RWPE2 (cell line): ENCODE measurements at regions not wholly inside any gene's neighbourhood (a gene's known extent, or its start where the extent isn't known, plus 50 kb on each side); places are given as distances from the start of the nearest gene placed in this dataset.

ENCODE experiments used
- ATAC-seq: fragments of 200-7000 bp; cut with Tn5 transposase; 3 replicates; pipeline ENCODE4 v1.9.1; 2021; ENCODE audit warnings: low read depth
- DNase-seq: peaks from one replicate; pipeline ENCODE4 v3.0.0-alpha.2; 2020; ENCODE audit warnings: low spot score
- H3K27ac ChIP-seq: fragments of 450-650 bp; 2 replicates; pipeline ENCODE4 v1.5.1; 2017; ENCODE audit warnings: mild to moderate bottlenecking; ENCODE audit not compliant: poor library complexity, severe bottlenecking
- H3K27me3 ChIP-seq: fragments of 250-450 bp; sonication (Bioruptor Pico); 2 replicates; pipeline ENCODE4 v1.5.1; 2021; ENCODE audit warnings: mild to moderate bottlenecking, moderate library complexity; ENCODE audit not compliant: insufficient read depth, poor library complexity, severe bottlenecking
- H3K36me3 ChIP-seq: fragments of 250-450 bp; sonication (Bioruptor Pico); 2 replicates; pipeline ENCODE4 v1.5.1; 2020; ENCODE audit warnings: low read depth, mild to moderate bottlenecking, moderate library complexity
- H3K4me1 ChIP-seq: fragments of 250-450 bp; sonication (Bioruptor Pico); 2 replicates; pipeline ENCODE4 v1.5.1; 2021; ENCODE audit warnings: mild to moderate bottlenecking, moderate library complexity; ENCODE audit not compliant: insufficient read depth, poor library complexity, severe bottlenecking
- H3K4me3 ChIP-seq: fragments of 250-450 bp; sonication (Bioruptor Pico); 2 replicates; pipeline ENCODE4 v1.5.1; 2021; ENCODE audit warnings: mild to moderate bottlenecking, moderate library complexity; ENCODE audit not compliant: severe bottlenecking
- H3K9me3 ChIP-seq: fragments of 250-450 bp; sonication (Bioruptor Pico); 2 replicates; pipeline ENCODE4 v1.5.1; 2021; ENCODE audit warnings: mild to moderate bottlenecking, moderate library complexity; ENCODE audit not compliant: severe bottlenecking
- TF ChIP-seq, protein P1 (sequence below): fragments of 450-650 bp; IDR thresholded peaks from one replicate; pipeline ENCODE4 v1.5.1; 2017; ENCODE audit warnings: mild to moderate bottlenecking, moderate library complexity; ENCODE audit not compliant: poor library complexity, severe bottlenecking

DNA sequence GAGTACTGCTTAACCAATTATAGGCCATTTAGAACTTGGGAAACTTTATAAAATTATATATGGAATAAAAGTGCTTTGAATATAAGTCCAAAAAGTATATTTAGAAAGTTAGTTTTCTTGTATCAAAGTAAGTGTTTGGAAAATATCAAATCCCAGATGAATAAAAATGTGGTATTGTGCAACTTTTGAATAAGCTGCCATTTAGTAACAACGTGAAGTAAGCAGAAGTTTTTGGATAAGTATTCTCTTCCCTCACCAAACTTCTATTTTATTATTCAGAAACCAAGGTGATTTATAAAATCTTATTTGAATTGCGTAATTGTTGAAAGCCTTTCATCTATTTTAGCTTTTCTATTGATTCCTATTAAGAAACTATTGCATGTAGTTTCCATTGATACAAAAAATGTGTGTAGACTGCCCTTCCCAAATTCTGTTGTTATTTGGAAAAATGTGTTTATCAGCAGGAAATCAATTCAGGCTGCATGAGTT lies 806.2 kb downstream of the NSUN3 start:
- Histone ChIP-seq H3K27ac (no peak overlapping the region), H3K4me1 (no peaks in the 10 kb centered on the region), H3K36me3 (no peaks in the 10 kb centered on the region), H3K4me3 (no peak overlapping the region), H3K27me3 (no peaks in the 10 kb centered on the region), H3K9me3 (no peaks in the 10 kb centered on the region)
- TF ChIP-seq, protein P1, sequence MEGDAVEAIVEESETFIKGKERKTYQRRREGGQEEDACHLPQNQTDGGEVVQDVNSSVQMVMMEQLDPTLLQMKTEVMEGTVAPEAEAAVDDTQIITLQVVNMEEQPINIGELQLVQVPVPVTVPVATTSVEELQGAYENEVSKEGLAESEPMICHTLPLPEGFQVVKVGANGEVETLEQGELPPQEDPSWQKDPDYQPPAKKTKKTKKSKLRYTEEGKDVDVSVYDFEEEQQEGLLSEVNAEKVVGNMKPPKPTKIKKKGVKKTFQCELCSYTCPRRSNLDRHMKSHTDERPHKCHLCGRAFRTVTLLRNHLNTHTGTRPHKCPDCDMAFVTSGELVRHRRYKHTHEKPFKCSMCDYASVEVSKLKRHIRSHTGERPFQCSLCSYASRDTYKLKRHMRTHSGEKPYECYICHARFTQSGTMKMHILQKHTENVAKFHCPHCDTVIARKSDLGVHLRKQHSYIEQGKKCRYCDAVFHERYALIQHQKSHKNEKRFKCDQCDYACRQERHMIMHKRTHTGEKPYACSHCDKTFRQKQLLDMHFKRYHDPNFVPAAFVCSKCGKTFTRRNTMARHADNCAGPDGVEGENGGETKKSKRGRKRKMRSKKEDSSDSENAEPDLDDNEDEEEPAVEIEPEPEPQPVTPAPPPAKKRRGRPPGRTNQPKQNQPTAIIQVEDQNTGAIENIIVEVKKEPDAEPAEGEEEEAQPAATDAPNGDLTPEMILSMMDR, result no peak
- DNase-seq (no peak), ATAC-seq (no peak)

DNA sequence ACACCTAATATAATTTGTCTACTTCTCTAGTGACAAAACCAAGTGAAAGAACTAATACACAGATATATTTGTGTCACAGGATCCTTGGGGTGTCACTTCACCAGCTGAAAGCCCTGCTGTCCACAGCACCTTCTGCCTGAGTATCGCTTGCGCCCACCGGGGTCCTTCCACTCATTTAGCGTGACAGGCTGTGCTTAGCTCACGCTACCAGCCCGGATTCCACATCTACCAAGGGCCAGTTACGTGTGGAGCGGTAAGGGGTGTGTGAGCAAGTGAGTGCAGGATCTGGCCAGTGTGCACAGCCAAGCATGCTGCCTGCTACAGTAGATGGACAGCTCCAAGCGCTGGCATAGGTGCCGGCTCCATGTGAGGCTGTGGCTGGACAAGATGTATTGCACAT lies 810.9 kb downstream of the NSUN3 start:
- no peaks in the 10 kb centered on the region for H3K27me3 ChIP-seq
- H3K9me3 ChIP-seq, result no peaks in the 10 kb centered on the region
- no peak overlapping the region for H3K4me3 ChIP-seq
- no peaks in the 10 kb centered on the region for H3K36me3 ChIP-seq
- TF ChIP-seq, protein P1, result no peak
- no peak for ATAC-seq
- H3K27ac ChIP-seq, result no peak overlapping the region
- DNase-seq, result no peak
- no peaks in the 10 kb centered on the region for H3K4me1 ChIP-seq

DNA sequence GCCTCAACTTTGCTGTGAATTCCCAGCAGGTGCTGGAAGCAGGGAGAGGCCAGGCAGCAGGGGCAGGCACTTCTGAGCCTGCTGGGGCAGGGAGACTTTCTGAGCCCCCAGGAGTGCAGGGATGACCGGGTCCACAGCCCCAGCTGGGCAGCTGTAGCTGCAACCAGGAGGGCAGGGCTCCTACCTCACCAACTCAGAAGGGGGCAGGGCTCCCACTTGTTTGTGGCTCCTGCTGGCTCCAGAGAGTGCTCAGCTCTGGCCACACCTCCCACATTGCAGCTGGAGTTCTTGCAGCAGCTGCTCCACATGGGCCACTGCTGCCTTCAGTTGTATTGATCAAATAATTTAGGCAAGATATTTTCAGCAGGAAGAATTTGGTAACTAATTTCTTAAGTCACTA lies 812.3 kb downstream of the NSUN3 start:
- no peaks in the 10 kb centered on the region for H3K9me3 ChIP-seq
- TF ChIP-seq, protein P1, result no peak
- no peak overlapping the region for H3K27ac ChIP-seq
- H3K4me3 ChIP-seq, result no peak overlapping the region
- H3K36me3 ChIP-seq, result no peaks in the 10 kb centered on the region
- ATAC-seq (no peak), DNase-seq (no peak)
- H3K27me3 ChIP-seq, result no peaks in the 10 kb centered on the region
- no peaks in the 10 kb centered on the region for H3K4me1 ChIP-seq

GRCh38 chr3:94887065-94887464 lies 824.2 kb downstream of the NSUN3 start:
- no peak overlapping the region for H3K27ac ChIP-seq
- no peaks in the 10 kb centered on the region for H3K27me3 ChIP-seq
- no peaks in the 10 kb centered on the region for H3K9me3 ChIP-seq
- TF ChIP-seq, protein P1, result no peak
- no peaks in the 10 kb centered on the region for H3K4me1 ChIP-seq
- no peak overlapping the region for H3K4me3 ChIP-seq
- no peak for ATAC-seq
- DNase-seq, result no peak
- no peaks in the 10 kb centered on the region for H3K36me3 ChIP-seq

GRCh38 chr3:94896994-94897393 lies 834.1 kb downstream of the NSUN3 start:
- Histone ChIP-seq H3K27me3 (no peaks in the 10 kb centered on the region), H3K36me3 (no peaks in the 10 kb centered on the region), H3K27ac (no peak overlapping the region), H3K4me1 (no peaks in the 10 kb centered on the region), H3K9me3 (no peaks in the 10 kb centered on the region), H3K4me3 (no peak overlapping the region)
- TF ChIP-seq, protein P1, result no peak
- DNase-seq (no peak), ATAC-seq (no peak)
